OCI-LY7 (cell line): ENCODE measurements at regions not wholly inside any gene's neighbourhood (a gene's known extent, or its start where the extent isn't known, plus 50 kb on each side); places are given as distances from the start of the nearest gene placed in this dataset.

Experiments
- CTCF ChIP-seq: fragments of 200-600 bp; sonication (generic); conservative IDR thresholded peaks from 2 replicates; pipeline ENCODE4 v1.5.1; 2014; ENCODE audit warnings: mild to moderate bottlenecking, antibody characterized with exemption, low read length, moderate library complexity, mixed read lengths
- EZH2phosphoT487 ChIP-seq: fragments of 200-600 bp; sonication (generic); IDR thresholded peaks from 2 replicates; pipeline ENCODE4 v1.6.1; 2018; ENCODE audit warnings: low read depth, borderline replicate concordance, mild to moderate bottlenecking, mixed run types, antibody characterized with exemption, low read length, moderate library complexity, mixed read lengths

GRCh38 chr6:121607721-121608120 is 172.3 kb downstream of the GJA1 start:
- TF ChIP-seq CTCF = no peak
- TF ChIP-seq EZH2phosphoT487 = no peak
